Loucy (cell line): ENCODE measurements at regions not wholly inside any gene's neighbourhood (a gene's known extent, or its start where the extent isn't known, plus 50 kb on each side); places are given as distances from the start of the nearest gene placed in this dataset.

Source experiments
- CTCF ChIP-seq: fragments of 200-600 bp; sonication (generic); conservative IDR thresholded peaks from 2 replicates; pipeline ENCODE4 v1.5.1; 2014; ENCODE audit warnings: mild to moderate bottlenecking, antibody characterized with exemption, low read length
- EZH2phosphoT487 ChIP-seq: fragments of 200-600 bp; IDR thresholded peaks from 2 replicates; pipeline ENCODE4 v1.6.1; 2018; ENCODE audit warnings: antibody characterized with exemption, mild to moderate bottlenecking, moderate library complexity, borderline replicate concordance

GRCh38 chr3:80675790-80676189, 908.0 kb upstream of the ROBO1 start:
- TF ChIP-seq EZH2phosphoT487 (no peak), CTCF (no peak)
